ENCODE measurements at regions not wholly inside any gene's neighbourhood (a gene's known extent, or its start where the extent isn't known, plus 50 kb on each side); places are given as distances from the start of the nearest gene placed in this dataset.

- DNase-seq, result no peak
Observed at GRCh38 chr11:109750964-109751363, 329.0 kb downstream of the C11orf87 start.

GRCh38 chr11:109752212-109752825 lies 330.3 kb downstream of the C11orf87 start:
- no peak for DNase-seq

- no peak for DNase-seq
Observed at GRCh38 chr11:109756521-109756920, 334.5 kb downstream of the C11orf87 start.

- DNase-seq, result no peak
Observed at GRCh38 chr11:109756951-109757350, 335.0 kb downstream of the C11orf87 start.

- no peak for DNase-seq
Observed at GRCh38 chr11:109762546-109762945, 330.6 kb upstream of the ZC3H12C start.

GRCh38 chr11:109765709-109766311 lies 327.4 kb upstream of the ZC3H12C start:
- no peak for DNase-seq

GRCh38 chr11:109769858-109770257 lies 323.3 kb upstream of the ZC3H12C start:
- no peak for DNase-seq

GRCh38 chr11:109770323-109770722 lies 322.9 kb upstream of the ZC3H12C start:
- DNase-seq, result no peak

- DNase-seq, result peak; percentile 94 to 99
Observed at GRCh38 chr11:109772892-109773291, 320.3 kb upstream of the ZC3H12C start.

- DNase-seq, result no peak
Observed at GRCh38 chr11:109775686-109776085, 317.5 kb upstream of the ZC3H12C start.

GRCh38 chr11:109783014-109783413 lies 310.2 kb upstream of the ZC3H12C start:
- no peak for DNase-seq

- DNase-seq, result peak in 1 of 2 experiments; percentile 48
Observed at GRCh38 chr11:109783840-109784239, 309.4 kb upstream of the ZC3H12C start.

GRCh38 chr11:109784536-109784935 lies 308.7 kb upstream of the ZC3H12C start:
- no peak for DNase-seq

- DNase-seq, result no peak
Observed at GRCh38 chr11:109785198-109785597, 308.0 kb upstream of the ZC3H12C start.

- DNase-seq, result no peak
Observed at GRCh38 chr11:109785714-109786113, 307.5 kb upstream of the ZC3H12C start.

GRCh38 chr11:109788948-109789490 lies 304.2 kb upstream of the ZC3H12C start:
- DNase-seq, result no peak

GRCh38 chr11:109789901-109790300 lies 303.3 kb upstream of the ZC3H12C start:
- DNase-seq, result no peak

- no peak for DNase-seq
Observed at GRCh38 chr11:109791337-109791736, 301.9 kb upstream of the ZC3H12C start.

GRCh38 chr11:109794501-109794900 lies 298.7 kb upstream of the ZC3H12C start:
- no peak for DNase-seq

GRCh38 chr11:109795234-109795633 lies 298.0 kb upstream of the ZC3H12C start:
- DNase-seq, result no peak

- no peak for DNase-seq
Observed at GRCh38 chr11:109796253-109796652, 296.9 kb upstream of the ZC3H12C start.

GRCh38 chr11:109798521-109798920 lies 294.7 kb upstream of the ZC3H12C start:
- no peak for DNase-seq

GRCh38 chr11:109799604-109800003 lies 293.6 kb upstream of the ZC3H12C start:
- no peak for DNase-seq

GRCh38 chr11:109804911-109805310 lies 288.3 kb upstream of the ZC3H12C start:
- DNase-seq, result no peak

- no peak for DNase-seq
Observed at GRCh38 chr11:109806205-109806604, 287.0 kb upstream of the ZC3H12C start.

Data from NCI-H524 (cell line).